GM12892 (cell line): ENCODE measurements at regions not wholly inside any gene's neighbourhood (a gene's known extent, or its start where the extent isn't known, plus 50 kb on each side); places are given as distances from the start of the nearest gene placed in this dataset.

Experiments
- POLR2A ChIP-seq: IDR thresholded peaks from 2 replicates; pipeline ENCODE4 v1.6.1; 2011; ENCODE audit warnings: low read depth, low read length, control low read depth
- POLR2AphosphoS5 ChIP-seq: IDR thresholded peaks from 2 replicates; pipeline ENCODE4 v1.6.1; 2011; ENCODE audit warnings: low read depth, low read length, control low read depth
- TAF1 ChIP-seq: IDR thresholded peaks from 2 replicates; pipeline ENCODE4 v1.6.1; 2011; ENCODE audit warnings: low read depth, mild to moderate bottlenecking, control low read depth, low read length, borderline replicate concordance

GRCh38 chr3:16675805-16676204 lies 70.6 kb upstream of the DAZL start:
- no peak for TF ChIP-seq POLR2A
- TF ChIP-seq POLR2AphosphoS5: no peak
- no peak for TF ChIP-seq TAF1
